Ishikawa (cell line): ENCODE measurements at regions not wholly inside any gene's neighbourhood (a gene's known extent, or its start where the extent isn't known, plus 50 kb on each side); places are given as distances from the start of the nearest gene placed in this dataset.

Experiments used
- CREB1 ChIP-seq: IDR thresholded peaks from 2 replicates; pipeline ENCODE4 v1.6.1; 2012; ENCODE audit warnings: low read depth
- EGR1 ChIP-seq: IDR thresholded peaks from 2 replicates; pipeline ENCODE4 v1.6.1; 2012
- EP300 ChIP-seq: IDR thresholded peaks from 2 replicates; pipeline ENCODE4 v1.6.1; 2012; ENCODE audit warnings: borderline replicate concordance
- NFIC ChIP-seq: IDR thresholded peaks from 2 replicates; pipeline ENCODE4 v1.6.1; 2012
- REST ChIP-seq: IDR thresholded peaks from 2 replicates; pipeline ENCODE4 v1.6.1; 2012; ENCODE audit warnings: low read depth, mild to moderate bottlenecking
- TAF1 ChIP-seq: IDR thresholded peaks from 2 replicates; pipeline ENCODE4 v1.6.1; 2012; ENCODE audit warnings: low read depth, mild to moderate bottlenecking
- TEAD4 ChIP-seq: IDR thresholded peaks from 2 replicates; pipeline ENCODE4 v1.6.1; 2012
- YY1 ChIP-seq: IDR thresholded peaks from 2 replicates; pipeline ENCODE4 v1.6.1; 2012; ENCODE audit warnings: low read depth

- TF ChIP-seq NFIC (no peak), CREB1 (no peak), EGR1 (no peak), TAF1 (no peak), TEAD4 (no peak), REST (no peak), EP300 (no peak), YY1 (no peak)
Observed at GRCh38 chr22:47376322-47376700, 613.9 kb downstream of the TBC1D22A start.
